HG02884 (cell line): ENCODE measurements at regions not wholly inside any gene's neighbourhood (a gene's known extent, or its start where the extent isn't known, plus 50 kb on each side); places are given as distances from the start of the nearest gene placed in this dataset.
"Not testable (repeated sequence)": the region's sequence is repeated elsewhere in the genome, so short reads cannot be mapped to it uniquely, and the experiment has no call there.

ENCODE experiments used
- ATAC-seq: cut with Tn5 transposase; IDR thresholded peaks from one replicate; pipeline ENCODE4 v1.9.1; 2021; ENCODE audit warnings: mild to moderate bottlenecking, moderate library complexity; ENCODE audit not compliant: unreplicated experiment

DNA sequence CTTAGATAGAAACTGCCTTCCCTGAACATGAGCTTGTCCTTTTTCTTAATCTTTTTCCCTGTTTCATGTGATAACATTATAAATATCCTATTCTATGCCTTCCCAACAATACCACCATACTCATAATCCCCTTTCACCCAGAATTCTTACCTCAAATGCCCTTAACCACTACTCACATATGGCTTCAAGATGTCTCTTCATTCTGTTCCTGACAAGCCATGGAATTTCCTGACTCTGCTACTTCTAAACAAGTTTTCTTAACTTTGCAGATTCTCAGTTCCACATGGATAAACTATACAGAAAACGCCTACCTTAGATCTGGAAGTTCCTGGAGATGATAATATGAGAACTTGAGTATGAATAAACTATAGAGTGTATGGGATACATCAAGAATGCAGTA lies 1217.8 kb downstream of the CDH8 start:
- ATAC-seq, result no peak

DNA sequence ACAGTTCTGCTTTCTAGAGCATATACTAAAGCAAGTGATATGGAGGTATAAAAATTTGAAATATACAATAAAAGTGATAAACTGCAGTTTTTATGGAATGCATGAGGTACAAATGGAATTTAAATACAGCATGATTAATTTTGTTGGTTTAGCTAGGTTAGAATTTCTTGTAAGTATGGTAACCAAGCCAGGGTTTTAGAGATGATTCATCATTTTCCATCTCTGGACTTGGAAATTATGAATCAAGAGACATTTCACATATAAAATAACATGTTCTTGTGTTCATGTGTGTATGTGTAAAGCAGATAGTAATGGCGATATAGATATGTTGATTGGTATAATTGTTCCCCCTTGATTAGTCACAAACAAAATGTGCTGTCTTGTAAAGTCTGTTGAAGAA lies 1219.8 kb downstream of the CDH8 start:
- no peak for ATAC-seq

DNA sequence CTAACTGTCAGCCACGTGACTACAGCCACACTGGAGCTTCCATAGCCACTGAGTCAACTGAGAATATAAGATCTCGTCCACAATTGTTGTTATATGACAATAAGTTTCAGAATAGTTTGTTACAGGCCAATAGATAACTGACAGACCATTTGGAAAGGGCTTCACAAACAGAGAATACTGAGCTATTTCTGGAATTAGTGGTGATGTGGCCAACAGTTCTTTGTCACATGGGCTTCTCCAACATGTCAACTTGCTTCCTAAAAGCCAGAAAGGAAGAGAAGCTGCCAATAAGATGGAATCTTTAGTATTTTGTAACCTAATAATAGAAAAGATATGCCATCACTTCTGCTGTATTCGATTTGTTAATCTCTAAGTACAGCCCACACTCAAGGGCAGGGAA lies 1220.4 kb downstream of the CDH8 start:
- no peak for ATAC-seq

DNA sequence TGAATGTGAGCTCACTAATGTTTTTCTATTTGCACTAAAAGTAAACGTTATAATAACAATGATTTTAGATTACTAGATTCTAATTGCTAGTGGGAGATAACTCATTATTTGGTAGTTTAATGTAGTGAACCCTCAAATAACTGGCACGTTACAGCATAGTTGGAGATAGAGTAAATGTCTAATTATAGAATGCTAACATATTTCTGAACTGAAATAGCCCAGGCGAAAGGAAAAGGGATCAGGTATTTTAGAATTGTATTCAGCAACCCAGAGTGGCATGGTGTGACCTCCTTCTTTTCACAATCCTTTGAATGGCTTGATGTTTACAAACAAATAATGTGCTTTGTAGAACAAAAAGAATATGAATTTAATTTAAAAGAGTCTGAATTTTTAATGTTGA lies 1221.2 kb downstream of the CDH8 start:
- no peak for ATAC-seq

DNA sequence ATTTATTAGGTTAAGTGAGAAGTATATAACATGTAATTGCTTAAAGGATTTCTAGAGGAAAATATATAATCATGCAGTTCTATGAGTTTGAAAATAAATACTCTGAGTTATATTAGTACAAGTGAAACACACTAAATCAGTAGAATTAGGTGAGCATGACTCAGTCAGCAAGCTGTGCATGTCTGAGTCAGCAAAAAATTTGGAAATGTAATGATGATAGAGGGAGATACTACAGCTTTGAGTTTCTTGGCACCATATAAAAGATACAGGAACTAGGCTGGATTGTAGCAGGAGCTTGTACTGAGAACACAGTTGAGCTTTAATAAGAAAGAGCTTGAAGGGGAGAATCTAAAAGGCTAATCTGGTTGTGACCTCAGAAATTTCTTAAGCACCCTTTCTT lies 1224.6 kb downstream of the CDH8 start:
- ATAC-seq, result no peak

DNA sequence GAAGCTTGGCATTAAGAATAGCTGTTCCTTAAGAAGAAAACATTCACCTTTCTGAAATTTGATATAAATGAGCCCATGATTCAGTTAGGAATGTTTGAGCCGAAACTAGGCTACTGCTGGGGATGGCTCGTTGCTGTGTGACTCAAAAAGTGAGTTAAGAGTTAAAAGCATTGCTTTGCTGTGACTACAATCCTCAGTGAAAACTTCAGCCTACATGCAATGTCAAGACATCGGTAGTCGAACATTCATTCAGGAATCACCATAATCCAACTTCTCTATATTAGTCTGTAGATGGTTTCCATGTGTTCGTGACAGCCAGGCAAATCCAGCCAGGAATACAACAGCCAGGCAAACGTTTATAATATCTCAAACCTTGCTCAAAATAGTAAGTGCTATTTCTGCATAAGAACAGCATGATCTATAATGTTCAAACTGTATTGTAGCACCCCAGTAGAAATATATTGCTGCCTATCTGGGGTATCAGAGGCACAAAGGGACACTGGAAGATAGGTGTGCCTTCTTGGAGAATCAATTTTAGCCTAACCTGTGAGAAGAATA lies 1225.1 kb downstream of the CDH8 start:
- no peak for ATAC-seq

DNA sequence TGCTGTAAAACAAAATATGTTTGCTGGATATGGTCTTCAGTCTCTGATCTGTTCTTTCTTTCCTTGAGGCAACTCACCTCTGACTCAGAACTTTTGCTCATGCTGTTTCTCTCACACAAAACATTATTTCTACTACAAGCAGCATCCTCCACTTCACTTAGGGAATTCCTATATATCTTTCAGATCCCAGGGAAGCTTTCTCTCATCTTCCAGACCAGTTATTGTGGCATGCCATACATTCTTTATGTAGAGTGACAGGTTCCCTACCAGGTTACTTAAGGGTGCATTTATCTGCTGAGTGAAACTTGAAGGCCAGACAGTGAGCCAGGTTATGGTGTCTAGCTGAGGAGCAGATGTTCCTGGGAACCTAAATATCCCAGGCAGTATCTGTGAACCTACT lies 1226.0 kb downstream of the CDH8 start:
- ATAC-seq, result no peak

DNA sequence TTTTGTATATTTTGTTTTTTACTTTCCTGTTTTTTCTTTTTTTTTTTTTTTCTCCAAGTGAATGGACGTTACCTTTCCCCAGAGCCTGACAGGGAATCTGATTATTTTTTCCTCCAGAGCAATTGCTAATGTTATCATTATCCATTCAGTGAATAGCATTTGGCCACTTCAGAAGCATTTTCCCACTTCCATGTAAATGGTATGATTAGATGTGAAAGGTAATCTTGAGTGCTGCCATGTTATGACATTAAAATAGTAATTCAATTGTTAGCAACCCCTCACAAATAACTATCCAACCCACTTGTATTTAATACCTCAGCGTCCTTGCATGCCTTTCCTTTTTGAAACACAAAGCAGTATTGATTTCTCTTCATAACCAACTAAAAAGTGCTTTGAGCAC lies 1243.8 kb downstream of the CDH8 start:
- no peak for ATAC-seq

DNA sequence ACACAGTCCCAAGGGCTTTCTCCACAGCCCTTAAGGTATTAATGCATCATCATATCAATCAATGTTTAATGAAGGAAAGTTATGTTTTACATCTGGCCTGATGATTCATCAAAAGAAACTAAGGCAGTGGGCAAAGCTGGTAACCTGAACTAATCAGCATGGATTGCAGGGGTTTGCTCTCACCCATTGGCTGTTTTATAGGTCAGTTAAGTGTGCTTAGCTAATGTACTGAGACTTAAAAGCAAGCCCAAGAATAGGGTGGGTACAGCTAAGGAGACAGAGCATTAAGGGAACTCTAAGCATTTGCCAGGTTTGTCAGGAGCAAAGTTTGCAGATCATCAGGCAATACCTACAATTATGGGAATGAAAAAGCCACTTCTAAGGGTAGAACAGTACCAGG lies 1247.6 kb downstream of the CDH8 start:
- no peak for ATAC-seq

DNA sequence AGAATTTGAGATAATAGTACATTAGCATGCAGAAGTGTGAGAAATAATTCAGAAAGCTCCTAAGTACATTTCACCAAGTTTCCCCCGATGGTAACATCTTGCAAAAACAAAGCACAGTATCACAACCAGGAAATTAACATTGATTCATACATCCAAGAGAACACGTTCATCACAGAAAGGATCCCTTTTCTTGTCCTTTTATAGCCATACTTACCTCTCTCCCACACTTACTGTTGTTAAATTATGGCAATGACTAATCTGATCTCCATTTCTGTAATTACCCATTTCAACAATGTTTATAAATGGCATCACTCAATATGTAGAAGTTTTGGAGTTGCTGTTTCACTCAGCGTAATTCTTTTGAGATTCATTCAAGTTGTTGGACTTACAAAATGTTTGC lies 1260.0 kb downstream of the CDH8 start:
- ATAC-seq, result no peak

DNA sequence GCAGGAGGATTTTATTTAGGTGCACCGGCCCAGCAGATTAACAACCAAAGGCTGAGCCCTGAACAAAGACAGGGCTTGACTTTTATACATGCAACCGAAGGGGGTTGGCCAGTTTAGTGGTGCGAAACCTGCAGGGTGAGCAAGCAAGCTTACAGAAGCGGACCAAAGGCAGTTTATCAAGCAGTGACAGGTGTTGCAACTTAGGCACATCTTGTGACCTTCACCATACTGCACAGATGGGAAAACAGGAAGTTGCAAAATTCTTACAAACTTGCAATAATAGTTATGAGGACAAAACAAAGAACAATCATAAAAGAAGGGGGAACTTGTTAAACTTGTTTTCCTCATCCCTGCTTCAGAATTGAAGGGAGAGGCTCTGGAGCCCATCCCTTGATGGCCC lies 1265.1 kb downstream of the CDH8 start:
- ATAC-seq, result no peak

DNA sequence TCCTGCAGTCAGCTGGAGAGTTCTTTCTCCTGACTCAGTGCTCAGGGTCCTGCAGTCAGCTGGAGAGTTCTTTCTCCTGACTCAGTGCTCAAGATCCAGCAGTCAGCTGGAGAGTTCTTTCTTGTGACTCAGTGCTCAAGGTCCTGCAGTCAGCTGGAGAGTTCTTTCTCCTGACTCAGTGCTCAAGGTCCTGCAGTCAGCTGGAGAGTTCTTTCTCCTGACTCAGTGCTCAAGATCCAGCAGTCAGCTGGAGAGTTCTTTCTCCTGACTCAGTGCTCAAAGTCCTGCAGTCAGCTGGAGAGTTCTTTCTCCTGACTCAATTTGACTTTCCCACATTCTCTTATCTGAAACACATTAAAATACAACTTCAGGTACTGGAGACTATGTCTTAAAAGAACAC lies 1265.9 kb downstream of the CDH8 start:
- ATAC-seq, result not testable (repeated sequence)

DNA sequence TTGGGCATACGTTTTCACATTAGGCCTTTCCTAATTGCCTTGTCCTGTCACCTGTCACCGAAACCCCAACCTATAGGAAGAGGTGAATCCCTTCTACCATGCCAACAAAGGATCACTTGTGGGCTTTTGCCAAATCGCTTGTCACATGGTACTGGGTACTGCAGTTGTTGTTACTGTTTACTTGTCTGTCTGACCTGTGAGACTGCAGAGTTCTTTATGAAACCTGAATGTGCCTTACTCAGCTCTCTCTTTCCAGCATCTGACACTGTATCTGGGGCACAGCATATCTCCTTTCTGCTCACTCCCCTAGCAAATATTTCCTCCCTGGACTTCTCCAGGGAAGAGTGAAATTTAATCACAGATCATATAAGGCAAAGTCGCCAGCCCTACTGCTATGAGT lies 1272.4 kb downstream of the CDH8 start:
- no peak for ATAC-seq

DNA sequence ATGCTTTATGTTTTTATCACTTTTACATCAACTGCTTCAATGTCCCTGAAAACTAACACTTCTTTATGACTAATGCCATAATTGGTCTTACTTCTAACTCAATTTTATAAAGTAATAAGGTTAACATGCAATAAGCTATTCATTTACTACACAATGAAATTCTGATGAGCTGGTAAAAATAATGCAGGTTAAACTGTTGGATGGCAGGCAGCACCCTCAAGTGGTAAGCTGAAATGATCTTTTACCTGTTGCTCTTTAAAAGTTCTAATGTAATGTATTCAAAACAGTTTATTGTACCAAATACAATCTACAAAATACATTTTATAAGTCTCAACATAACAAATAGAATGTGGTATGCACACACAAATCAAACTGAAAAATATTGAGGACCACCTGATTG lies 1280.3 kb downstream of the CDH8 start:
- no peak for ATAC-seq

DNA sequence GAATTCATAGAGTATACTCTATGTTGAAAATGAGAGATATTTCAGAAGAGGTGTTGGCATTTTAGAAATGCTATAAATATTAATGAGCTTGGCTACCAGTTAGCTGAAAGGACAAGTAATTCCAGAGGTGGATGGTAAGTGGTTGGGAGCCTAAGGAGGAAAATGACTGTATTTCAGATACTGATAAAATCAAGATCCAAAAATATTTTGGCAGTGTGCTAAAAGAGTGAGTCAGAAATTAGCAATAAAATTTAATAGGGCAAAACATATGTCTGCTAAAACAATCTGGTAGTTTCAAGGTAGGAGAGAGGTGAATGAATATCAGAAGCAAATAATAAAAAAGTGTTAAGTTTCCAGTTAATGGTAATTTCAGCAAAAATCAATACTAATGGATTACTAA lies 1287.9 kb downstream of the CDH8 start:
- no peak for ATAC-seq

DNA sequence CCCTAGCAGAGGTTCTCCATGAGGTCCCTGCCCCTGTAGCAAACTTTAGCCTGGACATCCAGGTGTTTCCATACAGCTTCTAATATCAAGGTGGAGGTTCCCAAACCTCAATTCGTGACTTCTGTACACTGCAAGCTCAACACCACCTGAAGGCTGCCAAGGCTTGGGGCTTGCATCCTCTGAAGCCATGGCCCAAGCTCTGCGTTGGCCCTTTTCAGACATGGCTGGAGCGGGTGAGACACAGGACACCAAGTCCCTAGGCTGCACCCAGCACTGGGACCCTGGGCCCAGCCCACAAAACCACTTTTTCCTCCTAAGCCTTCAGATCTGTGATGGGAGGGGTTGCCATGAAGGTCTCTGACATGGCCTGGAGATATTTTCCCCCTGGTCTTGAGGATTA lies 1292.0 kb downstream of the CDH8 start:
- no peak for ATAC-seq

DNA sequence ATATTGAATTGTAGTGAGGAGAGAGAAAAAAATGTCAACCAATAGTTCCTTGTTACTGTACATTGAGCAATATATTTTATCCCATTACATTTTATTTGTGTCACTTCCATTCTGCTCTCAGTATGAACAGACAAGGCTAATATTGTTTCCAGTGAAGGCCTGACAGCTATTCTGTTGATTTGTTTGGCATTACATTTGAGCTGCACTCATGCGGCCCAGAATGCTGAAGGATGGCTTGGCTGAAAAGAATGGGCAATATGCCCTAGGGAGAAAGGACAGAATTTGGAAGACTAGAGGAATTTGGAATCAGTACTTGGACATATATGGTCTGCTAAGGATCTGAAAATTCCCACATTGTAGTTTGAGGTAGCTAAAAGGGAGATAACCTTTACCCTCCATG lies 1294.4 kb downstream of the CDH8 start:
- no peak for ATAC-seq

DNA sequence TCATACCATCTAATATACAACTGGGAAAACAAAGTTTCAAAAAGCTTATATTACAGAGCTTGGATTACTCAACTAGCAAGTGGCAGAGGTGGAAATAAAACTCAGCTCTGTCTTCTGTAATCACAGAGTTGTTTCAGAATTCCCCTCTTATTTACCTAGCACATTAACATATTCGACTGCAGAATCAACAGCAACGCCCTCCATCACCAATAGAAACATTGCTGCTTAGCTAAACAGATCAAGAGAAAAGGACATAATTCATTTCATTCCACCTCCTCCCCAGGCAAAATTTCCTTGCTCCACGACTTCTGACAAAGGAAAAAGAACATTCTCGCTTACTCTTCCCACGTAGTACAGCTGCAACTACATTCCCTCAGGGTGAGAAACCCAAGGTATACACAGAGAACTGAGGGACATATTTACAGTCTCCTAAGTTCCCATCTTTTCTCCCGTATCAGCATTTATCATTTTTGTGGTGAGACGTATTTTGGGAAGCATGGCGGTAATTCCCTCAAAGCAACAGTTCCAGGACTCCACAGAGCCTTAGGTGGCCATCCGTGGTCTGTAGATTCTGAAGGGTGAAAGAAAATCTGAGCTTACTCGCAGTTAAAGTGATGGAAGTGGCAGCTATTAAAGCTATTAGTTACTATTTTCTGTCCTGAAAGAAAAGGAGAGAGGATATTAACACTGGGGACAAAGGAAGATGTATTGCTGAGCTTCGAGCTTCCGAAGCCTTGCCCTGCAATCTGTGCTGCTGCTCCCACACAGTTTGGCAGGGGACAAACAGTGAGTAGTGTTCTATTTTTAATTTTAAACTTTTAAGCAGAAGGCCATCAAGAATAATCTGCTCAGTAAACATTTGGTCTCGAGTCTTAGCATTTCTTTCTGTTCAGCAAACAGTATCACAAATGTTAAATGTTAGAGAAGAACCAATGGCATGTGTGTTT lies 1296.2 kb downstream of the CDH8 start:
- ATAC-seq, result no peak

DNA sequence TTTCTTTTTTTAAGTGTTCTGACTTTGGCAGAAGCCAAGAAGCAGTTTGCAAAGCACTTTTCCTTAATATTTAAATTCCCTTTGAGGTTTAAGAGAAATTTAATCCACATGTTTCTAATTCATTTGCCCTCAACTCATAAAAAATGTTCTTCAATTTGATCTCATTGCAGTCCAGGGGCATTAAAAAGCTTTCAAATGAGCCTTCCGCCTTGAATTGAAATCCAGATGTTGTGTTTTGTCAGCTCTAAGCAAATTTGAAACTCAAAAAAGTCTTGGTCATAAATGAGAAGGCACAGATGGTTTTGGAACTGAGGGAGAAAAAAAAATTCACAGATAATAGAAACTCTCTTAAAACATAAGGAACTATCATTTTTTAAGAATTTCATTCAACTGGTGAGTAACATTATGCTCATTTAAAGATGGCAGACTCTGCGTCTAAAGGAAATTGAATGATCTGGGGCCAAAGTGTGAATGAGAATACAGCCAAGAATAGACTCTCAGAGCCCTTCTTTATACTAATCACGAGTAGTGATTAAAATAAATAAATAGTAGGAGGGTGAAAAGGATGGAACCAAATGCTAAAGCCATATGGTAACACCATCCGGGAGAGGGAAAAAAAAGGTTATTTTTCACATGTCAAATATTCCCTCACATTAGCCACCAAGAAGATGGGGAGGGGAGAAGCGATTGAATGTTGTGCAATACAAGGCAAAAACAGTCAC lies 1304.7 kb downstream of the CDH8 start:
- ATAC-seq, result no peak

DNA sequence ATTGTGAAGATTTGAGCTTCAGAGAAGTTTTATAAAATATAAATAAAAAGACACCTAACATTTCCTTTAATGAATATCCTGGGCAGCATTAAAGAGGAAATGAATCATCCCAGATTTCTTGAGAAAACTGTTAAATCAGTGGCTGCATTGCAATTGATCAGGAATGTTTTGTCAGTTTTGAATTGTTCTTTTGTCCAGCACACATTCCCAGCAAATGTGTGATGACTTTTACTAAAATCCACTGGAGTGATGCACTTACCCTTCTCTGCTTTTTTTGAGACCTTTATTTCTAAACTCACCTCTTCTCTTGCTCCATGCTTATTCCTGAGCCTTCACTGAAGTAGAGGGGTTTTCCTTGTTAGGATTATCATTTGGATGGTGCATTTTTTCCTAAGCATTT lies 1307.2 kb downstream of the CDH8 start:
- ATAC-seq, result no peak

DNA sequence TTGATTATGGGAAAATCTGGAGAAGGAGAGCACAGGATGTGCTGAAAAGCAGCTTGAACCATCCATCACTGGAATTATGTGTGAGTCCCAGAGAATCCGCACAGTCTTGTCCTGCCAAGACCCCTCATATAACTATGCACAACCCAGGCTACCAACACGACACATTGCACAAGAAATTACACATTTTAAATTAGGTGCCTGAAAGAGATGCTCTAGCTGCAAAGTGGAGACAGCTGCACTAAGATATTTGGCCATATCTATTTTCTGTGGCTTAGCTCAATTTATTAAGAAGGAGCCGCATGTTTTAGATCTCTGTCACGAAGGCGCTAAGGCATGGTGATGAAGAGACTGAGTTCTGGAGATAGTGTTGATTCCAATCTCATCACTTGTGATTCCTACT lies 1308.4 kb downstream of the CDH8 start:
- no peak for ATAC-seq

DNA sequence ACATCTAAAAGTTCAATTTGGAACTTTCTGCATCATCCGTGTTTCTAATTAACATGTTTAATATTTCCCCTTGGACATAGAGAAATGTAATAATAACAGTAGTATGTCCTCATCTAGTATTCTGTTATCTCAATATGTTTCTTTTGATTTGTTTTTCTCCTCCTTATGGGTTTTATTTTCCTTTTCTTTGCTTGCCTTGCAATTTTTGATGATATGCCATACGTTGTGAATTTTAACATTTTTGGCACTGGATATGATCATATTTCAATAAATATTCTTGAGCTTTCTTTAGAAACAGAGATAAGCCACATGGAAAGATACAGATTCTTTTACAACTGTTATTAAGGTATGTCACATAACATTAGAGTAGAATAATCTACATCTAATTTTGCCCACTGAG lies 1316.2 kb downstream of the CDH8 start:
- no peak for ATAC-seq
